Fibroblast of lung (primary cell): ENCODE measurements at regions not wholly inside any gene's neighbourhood (a gene's known extent, or its start where the extent isn't known, plus 50 kb on each side); places are given as distances from the start of the nearest gene placed in this dataset.
A peak's percentile ranks its signal among the peaks of the same experiment; 100 is the strongest.
"Not testable (repeated sequence)": the region's sequence is repeated elsewhere in the genome, so short reads cannot be mapped to it uniquely, and the experiment has no call there.

ENCODE experiments used
- DNase-seq, 2 donors: peaks; one replicate each; pipeline versions ENCODE4 v3.0.0 to v3.0.0-alpha.2; 2010; ENCODE audit warnings: low read depth in 2 of 2
- H2AFZ ChIP-seq: 2 replicates; pipeline ENCODE4 v1.5.1; 2012; ENCODE audit warnings: low read length, control low read depth, inconsistent platforms
- H3K27ac ChIP-seq: 2 replicates; pipeline ENCODE4 v1.5.1; 2011; ENCODE audit warnings: low read length, control low read depth; ENCODE audit not compliant: insufficient read depth
- H3K27me3 ChIP-seq: 2 replicates; pipeline ENCODE4 v1.5.1; 2011; ENCODE audit warnings: mild to moderate bottlenecking, low read length; ENCODE audit not compliant: control insufficient read depth, insufficient read depth
- H3K36me3 ChIP-seq: 2 replicates; pipeline ENCODE4 v1.5.1; 2011; ENCODE audit warnings: low read length; ENCODE audit not compliant: control insufficient read depth, insufficient read depth
- H3K4me1 ChIP-seq: 2 replicates; pipeline ENCODE4 v1.5.1; 2011; ENCODE audit warnings: low read length; ENCODE audit not compliant: control insufficient read depth, insufficient read depth; ENCODE audit errors: extremely low read depth
- H3K4me2 ChIP-seq: 2 replicates; pipeline ENCODE4 v1.5.1; 2011; ENCODE audit warnings: low read length, control low read depth; ENCODE audit not compliant: insufficient read depth; ENCODE audit errors: extremely low read depth
- H3K4me3 ChIP-seq, 4 experiments: fragments of 200-600 bp in 1 of 4; sonication (generic) in 1 of 4; replicated peaks in 1 of 4; 2 replicates each; pipeline ENCODE4 v1.5.1; 2011 to 2016; ENCODE audit warnings: low read length in 4 of 4, low read depth in 3 of 4, mild to moderate bottlenecking in 3 of 4, control low read depth in 2 of 4, inconsistent platforms in 1 of 4, mixed read lengths in 1 of 4; ENCODE audit not compliant: insufficient read depth in 1 of 4; ENCODE audit errors: control extremely low read depth in 1 of 4
- H3K79me2 ChIP-seq: 2 replicates; pipeline ENCODE4 v1.5.1; 2012; ENCODE audit warnings: mild to moderate bottlenecking, low read length, inconsistent platforms; ENCODE audit not compliant: control insufficient read depth, insufficient read depth
- H3K9ac ChIP-seq: 2 replicates; pipeline ENCODE4 v1.5.1; 2011; ENCODE audit warnings: mild to moderate bottlenecking, low read length, control low read depth; ENCODE audit not compliant: insufficient read depth
- H3K9me3 ChIP-seq: 2 replicates; pipeline ENCODE4 v1.5.1; 2012; ENCODE audit warnings: low read depth, low read length; ENCODE audit not compliant: control insufficient read depth, insufficient read depth
- H4K20me1 ChIP-seq: 2 replicates; pipeline ENCODE4 v1.5.1; 2011; ENCODE audit warnings: low read length; ENCODE audit not compliant: control insufficient read depth, insufficient read depth; ENCODE audit errors: extremely low read depth
- CTCF ChIP-seq, 2 donors: IDR thresholded peaks in 1 of 2; conservative IDR thresholded peaks in 1 of 2; 1 replicate in 1 of 2; 2 replicates in 1 of 2; pipeline ENCODE4 v1.5.1; 2011 to 2012; ENCODE audit warnings: low read length in 2 of 2, control low read depth in 1 of 2, inconsistent platforms in 1 of 2, low read depth in 1 of 2, mild to moderate bottlenecking in 1 of 2
- EZH2 ChIP-seq: IDR thresholded peaks from 2 replicates; pipeline ENCODE4 v1.5.1; 2012; ENCODE audit warnings: low read length, control low read depth, mild to moderate bottlenecking; ENCODE audit errors: missing control alignments

- H3K79me2 ChIP-seq: no peaks in the 10 kb centered on the region
- H4K20me1 ChIP-seq: no peaks in the 10 kb centered on the region
- H3K4me2 ChIP-seq: no peak overlapping the region
- no peaks in the 10 kb centered on the region for H3K4me1 ChIP-seq
- H2AFZ ChIP-seq: no peak overlapping the region
- no peak overlapping the region for H3K9ac ChIP-seq
- no peak for DNase-seq
- no peaks in the 10 kb centered on the region for H3K36me3 ChIP-seq
- no peaks in the 10 kb centered on the region for H3K9me3 ChIP-seq
- TF ChIP-seq EZH2 (no peak), CTCF (conservative IDR thresholded peaks at IDR 0.05 in 1 of 2, IDR thresholded peaks at IDR 0.05 in 1 of 2; ENCODE audit: low read depth in 1 of 2, low read length in 2 of 2) (no peak)
- H3K27me3 ChIP-seq: no peaks in the 10 kb centered on the region
- H3K27ac ChIP-seq: no peak overlapping the region
- H3K4me3 ChIP-seq: no peak overlapping the region
These were observed 591.3 kb upstream of the AMELY start for GRCh38 chrY:7502896-7503295.

DNA sequence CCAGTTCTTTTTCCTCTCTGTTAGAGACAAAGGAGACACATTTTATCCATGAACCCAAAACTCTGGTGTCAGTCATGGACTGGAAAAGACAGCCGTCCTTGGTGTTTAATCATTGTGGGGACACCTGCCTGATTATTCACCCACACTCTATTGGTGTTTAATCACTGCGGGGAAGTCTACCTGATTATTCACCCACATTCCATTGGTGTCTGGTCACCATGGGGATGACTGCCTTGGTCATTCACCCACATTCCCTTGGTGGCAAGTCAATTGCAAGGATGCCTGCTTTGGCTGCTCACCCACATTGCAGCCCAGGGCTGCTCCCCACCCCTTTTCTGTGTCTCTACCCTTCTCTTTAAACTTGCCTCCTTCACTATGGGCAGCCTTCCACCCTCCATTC lies 589.7 kb upstream of the AMELY start:
- H3K9ac ChIP-seq: no peak overlapping the region
- H3K36me3 ChIP-seq: no peaks in the 10 kb centered on the region
- no peaks in the 10 kb centered on the region for H3K9me3 ChIP-seq
- H3K4me2 ChIP-seq: no peak overlapping the region
- DNase-seq: no peak
- no peaks in the 10 kb centered on the region for H3K79me2 ChIP-seq
- no peak overlapping the region for H2AFZ ChIP-seq
- no peak overlapping the region for H3K4me3 ChIP-seq
- H3K27me3 ChIP-seq: no peaks in the 10 kb centered on the region
- no peaks in the 10 kb centered on the region for H4K20me1 ChIP-seq
- H3K4me1 ChIP-seq: no peaks in the 10 kb centered on the region
- TF ChIP-seq CTCF (conservative IDR thresholded peaks at IDR 0.05 in 1 of 2, IDR thresholded peaks at IDR 0.05 in 1 of 2; ENCODE audit: low read depth in 1 of 2, low read length in 2 of 2) (no peak), EZH2 (no peak)
- H3K27ac ChIP-seq: no peak overlapping the region

- Histone ChIP-seq H3K27ac (no peak overlapping the region), H4K20me1 (no peaks in the 10 kb centered on the region), H2AFZ (no peak overlapping the region), H3K36me3 (no peaks in the 10 kb centered on the region), H3K9ac (no peak overlapping the region), H3K4me3 (no peak overlapping the region), H3K27me3 (no peaks in the 10 kb centered on the region), H3K4me2 (no peak overlapping the region), H3K79me2 (no peaks in the 10 kb centered on the region), H3K9me3 (no peaks in the 10 kb centered on the region), H3K4me1 (no peaks in the 10 kb centered on the region)
- TF ChIP-seq CTCF (conservative IDR thresholded peaks at IDR 0.05 in 1 of 2, IDR thresholded peaks at IDR 0.05 in 1 of 2; ENCODE audit: low read depth in 1 of 2, low read length in 2 of 2): no peak
- no peak for TF ChIP-seq EZH2
- peak in 1 of 2 donors; percentile 41 for DNase-seq
These were observed 584.4 kb upstream of the AMELY start for GRCh38 chrY:7496001-7496400.

DNA sequence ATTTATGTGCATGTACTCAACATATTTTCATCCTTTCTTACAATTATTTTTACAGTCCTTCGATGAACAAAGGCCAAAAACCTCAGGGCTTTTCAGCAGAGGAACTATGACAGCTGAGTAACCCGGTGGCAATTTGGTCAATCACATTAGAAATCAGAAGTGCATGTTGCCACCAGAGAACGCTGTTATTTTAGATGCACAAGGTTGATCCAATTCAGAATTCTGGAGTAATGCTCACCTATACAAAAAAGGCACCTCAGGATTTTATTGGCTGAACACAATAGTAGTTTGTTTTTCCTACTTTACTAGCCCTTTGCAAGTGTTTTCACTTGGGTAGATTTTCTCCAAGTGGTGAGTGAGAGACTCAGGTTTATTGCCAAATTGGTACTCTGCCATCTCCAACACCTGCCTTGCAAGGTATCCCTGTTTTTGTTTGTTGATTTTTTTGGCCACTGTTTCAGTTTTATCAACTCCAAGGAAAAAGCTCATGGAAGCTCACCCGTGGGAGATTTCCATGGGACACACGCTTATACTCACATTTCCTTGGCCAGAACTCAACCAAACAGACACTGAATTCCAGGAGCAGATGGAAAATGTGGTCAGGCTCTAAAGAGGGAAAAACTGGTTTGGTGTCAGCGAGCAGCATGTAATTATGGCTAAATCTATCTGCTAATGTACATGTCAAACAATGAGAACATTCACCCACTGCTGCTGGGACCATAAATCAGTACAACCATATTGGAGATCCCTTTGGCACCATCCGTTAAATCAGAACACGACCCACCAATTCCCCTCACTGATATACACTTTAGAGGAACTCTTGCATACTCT lies 573.1 kb upstream of the AMELY start:
- DNase-seq, H3K9ac ChIP-seq, H4K20me1 ChIP-seq, H3K27me3 ChIP-seq, H3K79me2 ChIP-seq, H3K4me2 ChIP-seq, H3K9me3 ChIP-seq, H2AFZ ChIP-seq, H3K4me3 ChIP-seq, H3K4me1 ChIP-seq, H3K36me3 ChIP-seq, H3K27ac ChIP-seq: not testable (repeated sequence)
